Left forelimb (tissue), 1 donor: ENCODE measurements at regions not wholly inside any gene's neighbourhood (a gene's known extent, or its start where the extent isn't known, plus 50 kb on each side); places are given as distances from the start of the nearest gene placed in this dataset.

Experiments
- DNase-seq: peaks from one replicate; pipeline ENCODE4 v3.0.0-alpha.2; 2018; ENCODE audit warnings: low spot score

- DNase-seq: no peak
Measured at GRCh38 chr13:79778741-79779460, 297.9 kb downstream of the NDFIP2 start.

GRCh38 chr13:79777504-79777903 is 296.5 kb downstream of the NDFIP2 start:
- DNase-seq: no peak

GRCh38 chr13:79776531-79777295 is 295.8 kb downstream of the NDFIP2 start:
- no peak for DNase-seq

GRCh38 chr13:79775830-79776229 is 294.9 kb downstream of the NDFIP2 start:
- no peak for DNase-seq

- no peak for DNase-seq
Measured at GRCh38 chr13:79772811-79773210, 291.9 kb downstream of the NDFIP2 start.

DNA sequence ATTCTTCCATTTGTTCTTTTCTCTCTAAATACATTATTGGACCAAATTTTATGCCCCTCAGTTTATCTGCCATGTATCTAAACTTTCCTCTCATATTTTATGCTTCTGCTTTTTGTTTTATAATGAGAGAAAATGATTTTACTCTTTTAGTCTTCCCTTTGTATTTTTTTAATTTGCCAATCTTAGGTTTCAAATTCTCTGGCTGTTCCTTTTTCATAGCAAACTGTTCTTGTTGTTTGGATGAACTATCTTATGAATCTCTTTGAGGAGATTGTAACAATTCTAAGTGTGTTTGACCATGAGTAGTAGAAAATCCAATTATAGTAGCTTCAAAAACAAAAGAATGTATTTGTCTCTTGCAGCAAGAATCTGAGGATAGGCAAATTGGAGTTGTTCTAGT is 290.5 kb downstream of the NDFIP2 start:
- no peak for DNase-seq

GRCh38 chr13:79770056-79770455 is 289.1 kb downstream of the NDFIP2 start:
- no peak for DNase-seq

GRCh38 chr13:79767126-79767525 is 286.2 kb downstream of the NDFIP2 start:
- DNase-seq: no peak

GRCh38 chr13:79765331-79765730 is 284.4 kb downstream of the NDFIP2 start:
- no peak for DNase-seq

- no peak for DNase-seq
Measured at GRCh38 chr13:79749984-79750551, 269.1 kb downstream of the NDFIP2 start.

DNA sequence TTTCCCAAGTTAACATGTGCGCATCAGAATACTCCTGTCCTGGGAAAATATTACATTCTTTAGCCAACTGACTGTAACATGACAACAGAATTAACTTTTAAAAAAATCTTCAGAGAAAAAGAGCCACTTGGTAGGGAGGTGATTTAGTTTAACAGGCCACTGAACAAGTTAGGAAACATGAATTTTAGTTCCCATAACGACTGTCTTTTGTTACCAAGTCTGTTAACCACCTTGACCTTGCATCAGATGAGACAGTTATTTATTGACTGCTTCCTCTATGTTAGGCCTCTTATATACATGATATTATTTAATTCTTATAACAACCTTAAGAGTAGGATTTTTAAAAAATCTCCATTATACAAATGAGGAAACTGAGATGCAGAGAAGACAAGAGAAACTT is 268.6 kb downstream of the NDFIP2 start:
- no peak for DNase-seq

GRCh38 chr13:79745081-79745480 is 264.1 kb downstream of the NDFIP2 start:
- no peak for DNase-seq

- no peak for DNase-seq
Measured at GRCh38 chr13:79742923-79743322, 262.0 kb downstream of the NDFIP2 start.

DNA sequence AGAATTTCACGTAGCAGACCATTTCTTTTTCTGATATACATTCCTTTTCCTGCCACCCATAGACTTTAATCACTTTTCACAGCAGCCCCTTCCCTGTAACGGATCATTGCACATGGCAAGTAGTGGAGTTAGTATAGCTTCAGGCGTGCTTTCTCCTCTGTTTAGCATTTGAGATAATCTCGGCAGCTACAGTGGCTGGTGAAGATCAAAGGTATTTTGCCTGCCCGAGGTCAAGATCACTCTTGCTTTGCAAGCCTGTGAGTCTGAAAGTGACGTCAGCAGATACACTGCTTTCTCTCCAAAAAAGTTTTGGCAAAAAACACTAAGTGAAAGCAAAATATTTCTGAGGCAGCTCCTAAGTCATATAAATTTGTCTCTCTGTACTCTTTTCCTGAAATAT is 260.0 kb downstream of the NDFIP2 start:
- no peak for DNase-seq

- DNase-seq: no peak
Measured at GRCh38 chr13:79736356-79736755, 255.4 kb downstream of the NDFIP2 start.

DNA sequence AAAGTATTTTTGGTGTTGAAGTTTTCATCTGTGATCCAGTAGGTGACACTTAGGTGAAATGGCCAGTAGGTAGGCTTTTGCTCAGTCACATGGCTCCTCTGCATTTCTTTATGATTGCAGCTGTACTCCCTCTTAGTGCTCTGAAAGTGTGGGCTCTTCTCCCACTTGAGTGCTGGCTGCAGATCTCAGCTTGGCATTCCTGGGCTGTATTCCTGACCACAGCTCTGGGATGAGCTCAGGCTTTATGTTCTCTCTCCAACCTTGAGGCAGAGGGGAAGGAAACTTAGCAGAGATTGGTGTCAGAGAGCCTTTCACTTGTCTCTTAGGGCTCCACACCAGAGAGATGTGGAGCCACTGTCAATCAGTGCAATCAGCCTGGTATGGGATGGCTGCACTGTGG is 254.3 kb downstream of the NDFIP2 start:
- DNase-seq: no peak

GRCh38 chr13:79727086-79727485 is 246.1 kb downstream of the NDFIP2 start:
- DNase-seq: no peak

DNA sequence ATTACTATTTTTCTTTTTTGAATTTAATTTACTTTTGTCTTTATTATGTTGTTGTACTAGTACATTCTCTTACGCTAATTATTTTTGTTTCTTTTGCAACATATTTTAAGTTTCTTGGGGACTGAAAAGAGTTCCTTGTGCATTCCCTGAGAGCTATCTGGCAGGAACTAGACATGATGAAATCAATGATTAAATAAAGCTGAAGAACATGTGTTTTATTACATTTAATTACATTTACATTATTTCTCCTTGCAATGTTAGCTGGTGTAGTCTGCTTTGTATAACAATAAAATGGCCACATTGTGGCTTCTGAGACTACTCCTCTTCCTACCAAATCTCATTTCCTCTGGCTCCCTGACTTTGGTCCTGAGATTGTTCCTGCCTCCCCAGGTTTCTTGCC is 244.9 kb downstream of the NDFIP2 start:
- DNase-seq: no peak

- DNase-seq: no peak
Measured at GRCh38 chr13:79724348-79725103, 243.6 kb downstream of the NDFIP2 start.

GRCh38 chr13:79723519-79724024 is 242.6 kb downstream of the NDFIP2 start:
- DNase-seq: no peak

- DNase-seq: no peak
Measured at GRCh38 chr13:79722885-79723445, 242.0 kb downstream of the NDFIP2 start.

DNA sequence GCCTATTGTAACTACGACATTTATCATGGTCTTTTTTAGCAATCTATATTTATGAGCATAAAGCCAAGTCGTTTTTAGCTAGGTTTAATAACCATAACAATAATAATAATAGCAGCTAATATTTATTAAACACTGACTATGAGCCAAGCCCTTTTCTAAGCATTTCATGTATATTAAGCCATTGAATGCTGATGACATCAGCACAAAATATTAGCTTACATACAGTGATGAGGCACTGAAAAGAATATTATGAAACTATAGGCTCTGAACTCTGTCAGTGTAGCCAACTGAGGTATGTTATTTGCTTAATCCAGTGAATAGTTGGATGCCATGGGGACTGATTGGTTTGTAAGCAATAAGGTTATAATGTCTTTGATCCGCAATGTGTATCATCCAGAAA is 235.2 kb downstream of the NDFIP2 start:
- no peak for DNase-seq
